GM12892 (cell line): ENCODE measurements at regions not wholly inside any gene's neighbourhood (a gene's known extent, or its start where the extent isn't known, plus 50 kb on each side); places are given as distances from the start of the nearest gene placed in this dataset.

Experiments
- POLR2A ChIP-seq: IDR thresholded peaks from 2 replicates; pipeline ENCODE4 v1.6.1; 2011; ENCODE audit warnings: low read depth, low read length, control low read depth
- POLR2AphosphoS5 ChIP-seq: IDR thresholded peaks from 2 replicates; pipeline ENCODE4 v1.6.1; 2011; ENCODE audit warnings: low read depth, low read length, control low read depth
- TAF1 ChIP-seq: IDR thresholded peaks from 2 replicates; pipeline ENCODE4 v1.6.1; 2011; ENCODE audit warnings: low read depth, mild to moderate bottlenecking, control low read depth, low read length, borderline replicate concordance

DNA sequence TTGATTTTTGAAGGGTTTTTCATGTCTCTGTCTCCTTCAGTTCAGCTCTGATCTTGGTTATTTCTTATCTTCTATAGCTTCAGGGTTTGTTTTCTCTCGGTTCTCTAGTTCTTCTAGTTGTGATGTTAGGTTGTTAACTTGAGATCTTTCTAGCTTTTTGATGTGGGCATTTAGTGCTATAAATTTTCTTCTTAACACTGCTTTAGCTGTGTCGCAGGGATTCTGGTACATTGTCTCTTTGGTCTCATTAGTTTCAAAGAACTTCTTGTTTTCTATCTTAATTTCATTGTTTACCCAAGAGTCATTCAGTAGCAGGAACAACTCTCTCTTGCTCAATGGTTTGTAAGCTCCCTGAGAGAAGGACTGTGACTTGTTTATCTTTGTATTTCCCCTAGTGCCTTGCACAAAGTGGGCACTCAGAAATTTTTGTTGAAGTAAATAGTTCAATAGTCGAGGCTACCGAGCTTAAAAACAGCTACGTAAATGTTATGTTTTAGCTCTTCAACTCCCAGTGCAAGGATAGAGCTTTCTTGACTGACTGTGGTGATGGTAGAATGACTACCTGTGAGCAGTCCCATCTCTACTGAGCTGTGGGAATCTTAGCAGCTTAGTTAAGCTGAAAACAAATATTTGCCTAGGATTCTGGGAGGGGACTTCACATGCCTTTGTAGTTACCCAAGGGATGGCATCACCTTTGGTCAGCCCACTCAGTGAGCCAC lies 225.8 kb upstream of the ELL2 start:
- TF ChIP-seq POLR2A (no peak), TAF1 (no peak), POLR2AphosphoS5 (no peak)
